Immature natural killer cell (primary cell): ENCODE measurements at regions not wholly inside any gene's neighbourhood (a gene's known extent, or its start where the extent isn't known, plus 50 kb on each side); places are given as distances from the start of the nearest gene placed in this dataset.

Experiments
- DNase-seq, 3 donors: peaks; one replicate each; pipeline ENCODE4 v3.0.0; 2022; ENCODE audit warnings: mixed read lengths in 1 of 3
- H3K27ac Mint-ChIP-seq, 6 donors: one replicate each; pipeline ENCODE4 v1.8.0; 2020; ENCODE audit warnings: mixed read lengths in 6 of 6, mild to moderate bottlenecking in 5 of 6, inconsistent platforms in 4 of 6, moderate library complexity in 3 of 6
- H3K27me3 Mint-ChIP-seq, 3 donors: one replicate each; pipeline ENCODE4 v1.8.0; 2020 to 2021; ENCODE audit warnings: low read depth in 3 of 3, mild to moderate bottlenecking in 3 of 3, mixed read lengths in 3 of 3, moderate library complexity in 3 of 3, inconsistent platforms in 1 of 3
- H3K36me3 Mint-ChIP-seq, 3 donors: one replicate each; pipeline ENCODE4 v1.8.0; 2020; ENCODE audit warnings: mixed read lengths in 3 of 3, inconsistent platforms in 2 of 3, mild to moderate bottlenecking in 2 of 3
- H3K4me1 Mint-ChIP-seq, 2 donors: one replicate each; pipeline ENCODE4 v1.8.0; 2020; ENCODE audit warnings: inconsistent platforms in 2 of 2, mild to moderate bottlenecking in 2 of 2, mixed read lengths in 2 of 2, moderate library complexity in 1 of 2
- H3K4me3 Mint-ChIP-seq, 5 donors: one replicate each; pipeline ENCODE4 v1.8.0; 2020; ENCODE audit warnings: mild to moderate bottlenecking in 5 of 5, mixed read lengths in 5 of 5, inconsistent platforms in 3 of 5, moderate library complexity in 3 of 5
- H3K9me3 Mint-ChIP-seq, 6 donors: one replicate each; pipeline ENCODE4 v1.8.0; 2020; ENCODE audit warnings: mild to moderate bottlenecking in 6 of 6, mixed read lengths in 6 of 6, inconsistent platforms in 4 of 6, moderate library complexity in 3 of 6

DNA sequence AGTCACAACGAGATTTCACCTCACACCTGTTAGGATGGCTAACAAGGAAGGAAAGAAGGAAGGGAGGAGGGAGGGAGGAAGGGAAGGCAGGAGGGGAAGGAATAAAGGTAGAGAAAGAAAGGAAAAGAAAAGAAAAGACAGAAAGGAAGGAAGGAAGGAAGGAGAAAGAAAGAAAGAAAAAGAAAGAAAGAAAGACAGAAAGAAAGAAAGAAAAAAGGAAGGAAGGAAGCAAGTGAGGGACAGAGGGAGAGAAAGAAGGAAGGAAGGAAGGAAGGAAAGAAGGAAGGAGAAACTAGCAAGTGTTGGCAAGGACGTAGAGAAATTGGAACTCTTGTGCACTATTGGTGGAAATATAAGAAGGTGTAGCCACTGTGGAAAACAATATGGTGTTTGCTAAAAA is 52.2 kb downstream of the CCDC185 start:
- no peaks in the 10 kb centered on the region for H3K36me3 Mint-ChIP-seq
- H3K4me3 Mint-ChIP-seq, result no peak overlapping the region
- H3K9me3 Mint-ChIP-seq, result peaks cover 0 to 8% (median 2%) of the 10 kb centered on the region in 6 donors
- DNase-seq, result no peak
- no peak overlapping the region for H3K27ac Mint-ChIP-seq
- H3K27me3 Mint-ChIP-seq, result peaks cover 3 to 5% (median 4%) of the 10 kb centered on the region in 3 donors
- no peaks in the 10 kb centered on the region for H3K4me1 Mint-ChIP-seq

DNA sequence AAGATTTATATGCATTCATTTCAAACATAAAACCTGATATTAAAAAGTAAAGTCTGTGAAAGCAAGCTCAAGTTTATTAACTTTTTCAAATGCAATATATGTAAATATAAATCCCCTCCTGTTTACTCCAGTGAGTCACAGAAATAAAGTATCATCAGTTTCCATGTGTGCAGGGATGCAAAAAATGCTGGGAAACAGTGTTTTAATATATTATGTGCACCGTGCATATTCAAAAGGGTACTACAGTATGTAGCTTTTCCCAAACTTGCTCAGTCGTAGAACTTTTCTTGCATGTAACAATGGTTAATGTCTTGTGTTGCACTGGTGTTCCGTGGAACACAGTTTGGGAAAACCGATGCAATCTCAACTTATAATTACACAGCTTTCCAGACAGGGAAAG is 60.7 kb downstream of the CCDC185 start:
- Mint-ChIP-seq H3K4me3 (no peak overlapping the region), H3K9me3 (no peaks in the 10 kb centered on the region), H3K36me3 (no peaks in the 10 kb centered on the region)

DNA sequence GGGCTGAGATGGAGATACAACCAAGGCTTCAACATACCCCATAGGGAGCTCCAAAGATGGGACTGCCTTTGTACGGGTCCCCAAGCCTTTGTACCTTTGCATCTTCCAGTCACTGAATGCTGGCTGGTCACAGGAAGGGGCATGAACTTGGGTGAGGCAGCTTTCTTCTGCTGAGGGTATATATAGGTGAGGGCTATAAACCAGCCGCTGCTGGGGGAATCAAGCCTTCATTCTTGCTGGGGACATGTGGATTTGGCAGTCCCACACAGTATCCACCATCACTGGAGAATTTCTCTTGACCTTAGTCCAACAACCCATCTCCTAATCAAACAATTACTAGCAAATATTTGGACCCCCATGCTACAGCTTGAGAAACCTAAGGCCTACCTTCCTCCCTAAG is 61.7 kb downstream of the CCDC185 start:
- no peaks in the 10 kb centered on the region for H3K4me1 Mint-ChIP-seq
- H3K27ac Mint-ChIP-seq, result no peak overlapping the region
- H3K4me3 Mint-ChIP-seq, result no peak overlapping the region
- no peaks in the 10 kb centered on the region for H3K36me3 Mint-ChIP-seq
- DNase-seq, result no peak
- H3K27me3 Mint-ChIP-seq, result peaks cover 0 to 11% (median 2%) of the 10 kb centered on the region in 3 donors
- no peaks in the 10 kb centered on the region for H3K9me3 Mint-ChIP-seq

More for the DNA sequence above, 60.7 kb downstream of the CCDC185 start:
- DNase-seq, result no peak
- no peak overlapping the region for H3K27ac Mint-ChIP-seq
- no peaks in the 10 kb centered on the region for H3K4me1 Mint-ChIP-seq
- H3K27me3 Mint-ChIP-seq, result peaks cover 0 to 11% (median 2%) of the 10 kb centered on the region in 3 donors

DNA sequence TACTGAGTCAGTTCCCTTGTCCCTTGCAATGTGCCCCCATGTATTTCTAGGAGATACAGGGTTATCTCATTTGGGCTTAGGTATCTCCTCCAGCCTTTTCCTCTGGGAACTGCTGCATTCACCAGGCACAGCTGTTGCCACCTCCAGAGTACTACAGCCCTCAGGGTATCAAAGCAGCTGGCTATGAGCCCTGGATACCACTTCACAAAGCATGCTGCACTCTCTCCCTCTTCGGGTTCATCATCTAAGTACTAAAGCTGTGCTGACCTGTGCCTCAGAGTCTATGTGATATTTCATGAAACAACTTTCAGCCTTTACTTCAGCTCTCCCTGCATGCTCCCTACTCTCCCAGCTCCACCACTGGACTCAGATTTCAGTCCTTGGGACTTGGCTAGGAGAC is 62.3 kb downstream of the CCDC185 start:
- no peaks in the 10 kb centered on the region for H3K36me3 Mint-ChIP-seq
- no peak for DNase-seq
- no peaks in the 10 kb centered on the region for H3K4me1 Mint-ChIP-seq
- H3K27me3 Mint-ChIP-seq, result peaks cover 0 to 11% (median 2%) of the 10 kb centered on the region in 3 donors
- no peak overlapping the region for H3K4me3 Mint-ChIP-seq
- peaks cover 0 to 2% (median 0%) of the 10 kb centered on the region in 6 donors for H3K9me3 Mint-ChIP-seq
- no peak overlapping the region for H3K27ac Mint-ChIP-seq

DNA sequence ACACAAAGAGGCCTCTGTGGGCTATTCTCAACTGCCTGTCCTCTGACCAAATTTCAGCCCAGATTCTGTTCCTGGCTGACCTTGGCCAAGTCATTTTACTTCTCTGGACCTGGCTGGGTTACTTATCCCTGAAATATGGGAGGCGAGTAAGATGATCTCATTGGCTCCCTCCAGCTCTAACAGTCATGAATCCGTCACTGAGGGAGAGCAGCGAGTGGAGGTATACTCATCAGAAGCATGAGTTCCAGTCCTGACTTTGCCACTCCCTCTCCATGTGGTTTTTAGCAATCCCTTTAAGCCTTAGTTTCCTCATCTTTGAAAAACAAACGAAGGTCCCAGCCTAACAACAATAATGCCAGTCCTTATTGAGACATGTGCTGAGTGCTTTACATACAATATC is 63.5 kb downstream of the CCDC185 start:
- H3K36me3 Mint-ChIP-seq, result no peaks in the 10 kb centered on the region
- H3K27me3 Mint-ChIP-seq, result peaks cover 0 to 14% (median 2%) of the 10 kb centered on the region in 3 donors
- H3K27ac Mint-ChIP-seq, result no peak overlapping the region
- peaks cover 0 to 3% (median 0%) of the 10 kb centered on the region in 6 donors for H3K9me3 Mint-ChIP-seq
- no peak overlapping the region for H3K4me3 Mint-ChIP-seq
- no peak for DNase-seq
- no peaks in the 10 kb centered on the region for H3K4me1 Mint-ChIP-seq

DNA sequence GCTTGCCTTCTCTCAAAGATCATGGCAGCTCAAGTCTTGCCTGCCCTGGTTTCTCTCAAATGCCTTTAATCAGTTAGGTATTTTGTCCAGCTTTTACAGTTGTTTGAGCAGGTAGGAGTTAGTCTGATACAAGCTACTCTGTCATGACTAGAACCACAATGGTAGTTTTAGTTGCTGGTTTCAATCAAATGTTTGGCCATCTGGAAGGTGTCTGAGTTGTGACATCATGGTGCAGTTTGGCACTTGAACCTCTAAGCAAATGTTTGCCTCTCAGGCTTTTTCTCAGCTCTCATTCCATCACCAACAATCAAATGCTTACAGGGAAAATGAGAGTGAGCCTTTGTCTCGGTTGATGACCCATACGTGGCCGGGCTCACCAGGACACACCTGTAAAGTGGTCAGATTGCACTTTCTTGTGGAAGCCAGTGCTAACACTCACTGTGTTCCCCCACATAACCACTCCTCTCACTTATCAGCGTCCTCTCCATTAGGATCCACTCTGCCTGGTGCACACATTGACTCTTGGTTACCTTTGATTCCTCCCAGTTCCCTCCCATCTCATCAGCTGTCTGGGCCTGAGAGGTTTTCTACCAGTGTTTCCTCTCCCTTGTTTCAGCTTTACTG is 67.5 kb downstream of the CCDC185 start:
- Mint-ChIP-seq H3K9me3 (peaks cover 0 to 3% (median 0%) of the 10 kb centered on the region in 6 donors), H3K4me1 (no peaks in the 10 kb centered on the region)
- no peak for DNase-seq

DNA sequence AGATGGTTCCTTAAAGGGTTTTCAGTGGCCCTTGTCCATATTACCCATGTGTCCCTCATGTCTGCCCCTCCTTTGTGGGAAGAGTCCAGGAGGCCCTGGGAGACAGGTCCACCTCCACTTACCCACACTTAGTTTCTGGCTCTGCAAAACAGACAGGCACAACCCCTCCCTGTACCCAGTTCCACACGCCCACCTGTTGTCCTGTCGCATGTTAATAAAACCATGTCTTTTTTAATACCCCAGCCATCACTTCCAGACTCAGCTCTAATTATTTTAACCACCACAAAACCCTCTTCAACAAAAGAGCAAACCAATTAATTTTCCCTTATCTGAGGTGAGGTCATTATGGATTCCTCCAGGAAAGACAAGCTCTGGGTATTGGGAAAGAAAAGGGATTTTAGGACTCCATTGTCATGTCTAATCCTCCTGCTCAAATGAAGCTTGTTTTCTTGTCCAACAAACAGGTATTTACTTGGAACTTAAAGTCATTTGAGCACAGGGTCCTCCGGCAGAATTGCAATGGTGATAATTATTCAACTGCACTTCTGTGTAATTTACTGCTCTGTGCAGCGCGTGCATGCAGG is 68.9 kb downstream of the CCDC185 start:
- H3K27me3 Mint-ChIP-seq, result peaks cover 0 to 6% (median 3%) of the 10 kb centered on the region in 3 donors
- no peaks in the 10 kb centered on the region for H3K36me3 Mint-ChIP-seq
- peaks cover 0 to 4% (median 0%) of the 10 kb centered on the region in 6 donors for H3K9me3 Mint-ChIP-seq
- no peak for DNase-seq
- no peak overlapping the region for H3K27ac Mint-ChIP-seq
- no peak overlapping the region for H3K4me3 Mint-ChIP-seq
- no peaks in the 10 kb centered on the region for H3K4me1 Mint-ChIP-seq

More for the DNA sequence above, 67.5 kb downstream of the CCDC185 start:
- no peak overlapping the region for H3K4me3 Mint-ChIP-seq
- H3K36me3 Mint-ChIP-seq, result no peaks in the 10 kb centered on the region
- H3K27ac Mint-ChIP-seq, result no peak overlapping the region
- peaks cover 0 to 6% (median 0%) of the 10 kb centered on the region in 3 donors for H3K27me3 Mint-ChIP-seq

DNA sequence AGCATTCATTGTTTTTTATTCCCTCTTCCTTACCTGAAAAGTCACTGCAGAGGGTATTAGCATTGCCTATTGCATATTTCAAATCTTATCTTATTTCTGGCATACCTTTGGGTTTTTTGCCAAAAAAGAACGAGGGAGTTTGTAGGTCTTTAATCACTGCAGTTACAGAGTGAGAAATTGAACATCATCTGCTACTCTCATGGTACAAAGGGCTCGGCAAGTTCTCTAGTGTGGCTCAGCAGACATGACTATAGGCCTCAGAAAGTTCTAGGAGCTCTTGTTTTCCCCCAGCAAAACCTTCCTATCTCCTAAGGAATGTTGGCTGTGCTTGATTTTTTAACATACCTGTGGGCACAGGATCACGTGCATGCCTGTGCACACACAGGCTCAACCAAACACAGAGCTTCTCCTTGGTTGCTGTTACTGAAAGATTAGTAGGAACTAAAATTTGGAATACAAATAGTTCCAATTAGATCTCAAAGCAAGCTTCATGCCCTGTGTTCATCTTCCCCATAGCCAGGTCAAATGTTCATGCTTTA is 69.7 kb downstream of the CCDC185 start:
- peaks cover 0 to 6% (median 3%) of the 10 kb centered on the region in 3 donors for H3K27me3 Mint-ChIP-seq
- no peaks in the 10 kb centered on the region for H3K36me3 Mint-ChIP-seq
- H3K9me3 Mint-ChIP-seq, result peaks cover 0 to 4% (median 0%) of the 10 kb centered on the region in 6 donors
- no peak overlapping the region for H3K27ac Mint-ChIP-seq
- no peaks in the 10 kb centered on the region for H3K4me1 Mint-ChIP-seq
- H3K4me3 Mint-ChIP-seq, result no peak overlapping the region
- no peak for DNase-seq

DNA sequence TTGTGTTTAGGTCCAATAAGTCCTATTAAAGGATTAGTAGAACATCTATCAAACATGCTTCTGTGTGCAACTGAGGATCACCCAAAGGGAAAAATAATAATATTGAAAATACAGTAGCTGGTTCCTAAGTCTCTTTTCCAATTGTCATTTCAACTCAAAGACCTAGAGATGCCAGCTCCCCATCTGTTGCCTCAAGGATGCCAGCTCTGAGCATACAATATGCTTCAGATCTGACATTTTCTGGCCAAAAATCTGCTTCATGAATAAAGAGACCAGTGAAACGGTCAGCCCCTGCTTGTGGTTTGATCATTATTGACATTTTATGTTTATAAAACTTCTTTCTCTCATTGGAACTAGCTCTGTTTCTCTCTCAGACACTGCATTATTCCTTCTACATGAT is 72.9 kb downstream of the CCDC185 start:
- Mint-ChIP-seq H3K9me3 (peaks cover 0 to 4% (median 0%) of the 10 kb centered on the region in 6 donors), H3K27me3 (peaks cover 0 to 8% (median 4%) of the 10 kb centered on the region in 3 donors), H3K4me1 (no peaks in the 10 kb centered on the region), H3K27ac (no peak overlapping the region), H3K36me3 (no peaks in the 10 kb centered on the region), H3K4me3 (no peak overlapping the region)
- DNase-seq, result no peak

DNA sequence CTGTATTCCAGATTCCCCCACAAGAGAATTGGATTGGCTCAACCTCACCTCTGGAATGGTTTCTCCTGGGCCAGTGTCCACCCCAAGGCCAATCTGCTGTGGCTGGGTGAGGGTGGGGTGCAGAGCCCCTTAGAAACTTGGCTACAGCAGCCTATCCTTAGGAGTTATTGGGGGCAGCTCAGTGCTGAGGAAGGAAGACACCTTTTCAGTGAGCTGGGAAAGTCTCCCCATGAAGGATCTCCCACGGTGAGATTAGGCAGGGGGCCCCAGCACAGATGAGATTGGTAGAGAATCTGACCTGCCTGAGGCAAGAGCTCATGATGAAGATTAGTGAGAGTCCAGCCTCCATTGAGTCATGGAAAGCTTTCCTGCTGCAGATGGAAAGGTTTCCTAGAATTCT is 78.4 kb downstream of the CCDC185 start:
- Mint-ChIP-seq H3K4me3 (no peak overlapping the region), H3K9me3 (peaks cover 0 to under 1% (median 0%) of the 10 kb centered on the region in 6 donors), H3K36me3 (no peaks in the 10 kb centered on the region), H3K27me3 (peaks cover 5 to 15% (median 7%) of the 10 kb centered on the region in 3 donors), H3K4me1 (no peaks in the 10 kb centered on the region), H3K27ac (no peak overlapping the region)
- DNase-seq, result no peak

DNA sequence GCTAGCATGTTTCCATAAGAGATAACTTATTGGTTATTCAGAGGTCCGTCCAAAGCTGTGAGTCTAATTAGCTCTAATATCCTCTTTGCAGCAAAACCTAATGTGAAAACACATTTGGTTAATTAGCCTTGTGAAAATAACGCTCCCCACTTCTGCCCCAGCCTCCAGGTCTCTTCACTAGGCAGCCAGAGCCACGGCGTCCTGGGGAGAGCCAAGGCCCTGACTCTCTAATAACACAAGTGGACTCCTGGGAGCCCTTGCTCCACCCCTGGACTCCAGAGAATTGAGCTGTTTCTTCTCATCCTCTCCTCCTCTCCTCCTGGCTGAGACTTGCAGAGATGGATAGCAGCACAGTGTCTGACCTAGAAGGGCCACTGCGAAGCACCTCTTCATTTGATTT is 78.8 kb downstream of the CCDC185 start:
- DNase-seq, result no peak
- Mint-ChIP-seq H3K9me3 (no peaks in the 10 kb centered on the region), H3K36me3 (no peaks in the 10 kb centered on the region), H3K27me3 (peaks cover 5 to 12% (median 8%) of the 10 kb centered on the region in 3 donors), H3K4me1 (no peaks in the 10 kb centered on the region), H3K4me3 (no peak overlapping the region), H3K27ac (no peak overlapping the region)

DNA sequence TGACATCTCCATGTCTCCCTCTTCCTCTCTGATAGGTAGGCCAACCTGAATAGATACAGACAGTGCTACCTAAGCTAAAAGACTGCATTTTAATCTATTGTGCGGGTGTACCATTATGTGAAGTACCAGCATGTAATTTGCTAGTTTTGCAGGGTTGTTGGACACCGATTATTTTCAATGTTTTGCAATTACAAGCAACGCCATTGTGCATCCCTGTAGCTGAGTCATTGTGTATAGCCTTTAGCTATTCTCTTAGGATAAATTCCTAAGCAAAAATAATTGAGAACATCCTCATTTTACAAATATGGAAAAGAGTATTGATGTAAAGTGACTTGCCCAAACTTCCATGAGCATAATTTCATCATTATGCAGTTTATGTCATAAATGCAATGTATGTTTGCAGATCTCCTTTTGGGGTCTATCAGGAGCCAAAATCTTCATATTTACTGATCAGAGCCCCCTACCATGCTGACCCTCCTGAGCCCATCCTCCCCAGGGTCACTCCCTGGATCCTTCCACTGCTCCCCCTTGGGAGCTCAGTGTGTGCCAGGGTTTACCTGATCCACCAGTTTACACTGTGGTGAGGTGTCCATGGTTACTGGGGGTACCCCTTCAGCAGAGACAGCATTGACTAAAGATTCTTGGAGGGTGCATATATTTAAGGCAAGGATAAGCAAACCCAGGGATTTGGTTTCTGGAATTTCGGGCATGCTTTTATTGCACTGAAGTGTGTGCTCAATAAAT is 80.6 kb downstream of the CCDC185 start:
- H3K27ac Mint-ChIP-seq, result no peak overlapping the region
- peaks cover 0 to 4% of the 10 kb centered on the region in 2 donors for H3K4me1 Mint-ChIP-seq
- H3K36me3 Mint-ChIP-seq, result no peaks in the 10 kb centered on the region

DNA sequence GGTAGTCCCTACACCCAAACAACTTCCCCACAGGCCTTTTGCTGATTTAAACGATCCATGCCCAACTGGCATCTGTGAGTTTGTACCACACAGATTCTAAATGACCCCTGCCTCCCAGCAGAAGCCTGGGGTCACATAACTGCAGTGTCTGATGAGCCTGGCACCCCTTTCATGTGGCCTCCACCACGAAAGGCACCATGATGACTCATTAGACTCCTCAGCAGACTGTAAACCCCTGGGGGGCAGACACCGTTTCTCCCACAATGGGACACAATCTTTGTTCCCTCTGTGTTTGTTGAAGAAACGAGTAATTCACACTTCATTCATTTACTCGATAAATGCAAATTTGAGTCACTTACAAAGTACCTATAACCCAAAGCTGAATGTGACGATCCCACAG is 81.6 kb downstream of the CCDC185 start:
- H3K27ac Mint-ChIP-seq, result no peak overlapping the region
- H3K9me3 Mint-ChIP-seq, result peaks cover 0 to 2% (median 0%) of the 10 kb centered on the region in 6 donors
- H3K36me3 Mint-ChIP-seq, result no peaks in the 10 kb centered on the region
- no peak overlapping the region for H3K4me3 Mint-ChIP-seq
- peaks cover 0 to 5% of the 10 kb centered on the region in 2 donors for H3K4me1 Mint-ChIP-seq
- H3K27me3 Mint-ChIP-seq, result peaks cover 8 to 16% (median 9%) of the 10 kb centered on the region in 3 donors
- DNase-seq, result no peak

More for the DNA sequence above, 80.6 kb downstream of the CCDC185 start:
- no peak overlapping the region for H3K4me3 Mint-ChIP-seq
- peaks cover 0 to 2% (median 0%) of the 10 kb centered on the region in 6 donors for H3K9me3 Mint-ChIP-seq
- H3K27me3 Mint-ChIP-seq, result peaks cover 8 to 16% (median 10%) of the 10 kb centered on the region in 3 donors
- no peak for DNase-seq

DNA sequence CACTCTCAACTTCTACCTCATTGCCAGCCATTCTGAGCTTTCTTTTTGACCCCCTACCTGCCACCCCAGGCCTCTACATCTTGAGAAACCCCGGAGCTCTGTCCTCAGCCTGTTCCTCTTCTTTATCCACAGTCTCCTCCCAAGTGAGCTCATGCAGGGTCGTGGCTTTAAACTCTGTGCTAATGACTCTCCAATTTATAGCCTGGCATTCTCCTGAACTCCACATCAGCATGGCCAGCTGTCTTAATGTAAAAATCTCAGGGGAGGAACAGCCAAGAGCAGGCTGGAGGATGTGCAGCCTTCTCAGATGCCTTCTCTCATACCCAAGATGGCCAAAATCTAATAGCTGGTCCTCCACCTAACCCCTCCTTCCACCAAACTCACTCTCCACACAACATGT is 84.2 kb downstream of the CCDC185 start:
- DNase-seq, result no peak
- no peak overlapping the region for H3K27ac Mint-ChIP-seq
- H3K9me3 Mint-ChIP-seq, result peaks cover 0 to 2% (median 0%) of the 10 kb centered on the region in 6 donors
- no peaks in the 10 kb centered on the region for H3K36me3 Mint-ChIP-seq
- H3K4me1 Mint-ChIP-seq, result peaks cover 0 to 14% of the 10 kb centered on the region in 2 donors
- no peak overlapping the region for H3K4me3 Mint-ChIP-seq
- H3K27me3 Mint-ChIP-seq, result peaks cover 8 to 11% (median 9%) of the 10 kb centered on the region in 3 donors
